PC-9 (cell line): ENCODE measurements at regions not wholly inside any gene's neighbourhood (a gene's known extent, or its start where the extent isn't known, plus 50 kb on each side); places are given as distances from the start of the nearest gene placed in this dataset.

Source experiments
- BruUV-seq: library from RNA; stranded (reverse); fragments of 400-500 nt; replicated peaks from 2 replicates; lab custom pipeline; 2021; lab: Mats Ljungman, UMichigan
- CTCF ChIA-PET: fragments of 300-600 bp; sonication (Branson Sonifier 250); formaldehyde crosslinking; loops from one replicate; lab custom pipeline; 2022; ENCODE audit warnings: antibody characterized with exemption; lab: Charles Lee
- POLR2A ChIA-PET: fragments of 300-600 bp; sonication (Branson Sonifier 250); formaldehyde crosslinking; loops from one replicate; lab custom pipeline; 2022; ENCODE audit warnings: antibody characterized with exemption; ENCODE audit not compliant: unreplicated experiment; lab: Charles Lee
- DNase-seq, 2 experiments: peaks; one replicate each; pipeline versions ENCODE4 v3.0.0 to v3.0.0-alpha.2; 2015 to 2022; ENCODE audit warnings: mixed read lengths in 1 of 2
- H2AFZ ChIP-seq: fragments of 200-600 bp; sonication (generic); 2 replicates; pipeline ENCODE4 v1.8.1; 2017; ENCODE audit warnings: antibody characterized with exemption
- H3F3A ChIP-seq: fragments of 200-600 bp; sonication (generic); 2 replicates; pipeline ENCODE4 v1.8.1; 2017; ENCODE audit warnings: antibody characterized with exemption, mild to moderate bottlenecking, low read depth; ENCODE audit not compliant: insufficient read depth
- H3K27ac ChIP-seq: fragments of 200-600 bp; sonication (generic); 2 replicates; pipeline ENCODE4 v1.6.1; 2016; ENCODE audit warnings: mixed run types
- H3K27me3 ChIP-seq: fragments of 200-600 bp; sonication (generic); 2 replicates; pipeline ENCODE4 v1.6.1; 2016; ENCODE audit warnings: low read depth, mixed run types; ENCODE audit not compliant: insufficient read depth
- H3K36me3 ChIP-seq: fragments of 200-600 bp; sonication (generic); 2 replicates; pipeline ENCODE4 v1.6.1; 2016; ENCODE audit warnings: low read depth, mixed run types
- H3K4me1 ChIP-seq: fragments of 200-600 bp; sonication (generic); replicated peaks from 2 replicates; pipeline ENCODE4 v1.6.1; 2016; ENCODE audit warnings: mixed run types; ENCODE audit not compliant: insufficient read depth
- H3K4me2 ChIP-seq: fragments of 200-600 bp; sonication (generic); 2 replicates; pipeline ENCODE4 v1.6.1; 2017; ENCODE audit warnings: mixed run types
- H3K4me3 ChIP-seq: fragments of 200-600 bp; sonication (generic); 2 replicates; pipeline ENCODE4 v1.6.1; 2016; ENCODE audit warnings: mixed run types
- H3K79me2 ChIP-seq: fragments of 200-600 bp; sonication (generic); 2 replicates; pipeline ENCODE4 v1.6.1; 2017; ENCODE audit warnings: low read depth, mixed run types
- H3K9me2 ChIP-seq: fragments of 200-600 bp; sonication (generic); 2 replicates; pipeline ENCODE4 v1.8.1; 2017; ENCODE audit warnings: mild to moderate bottlenecking; ENCODE audit not compliant: insufficient read depth
- H3K9me3 ChIP-seq: fragments of 200-600 bp; sonication (generic); 2 replicates; pipeline ENCODE4 v1.8.1; 2016; ENCODE audit warnings: low read depth; ENCODE audit not compliant: insufficient read depth
- H4K20me1 ChIP-seq: fragments of 200-600 bp; sonication (generic); 2 replicates; pipeline ENCODE4 v1.8.1; 2017; ENCODE audit not compliant: insufficient read depth
- CTCF ChIP-seq: fragments of 200-600 bp; sonication (generic); conservative IDR thresholded peaks from 2 replicates; pipeline ENCODE4 v1.6.1; 2017; ENCODE audit warnings: mixed run types, antibody characterized with exemption, mild to moderate bottlenecking, moderate library complexity
- EZH2 ChIP-seq: fragments of 200-600 bp; sonication (generic); IDR thresholded peaks from 2 replicates; pipeline ENCODE4 v1.8.0; 2017; ENCODE audit warnings: antibody characterized with exemption, low read depth
- intact Hi-C: fragments of 100-400 bp; cut with micrococcal nuclease; formaldehyde crosslinking; loops from one replicate; pipeline ENCODE4 v1.10.0; 2022; ENCODE audit not compliant: unreplicated experiment

DNA sequence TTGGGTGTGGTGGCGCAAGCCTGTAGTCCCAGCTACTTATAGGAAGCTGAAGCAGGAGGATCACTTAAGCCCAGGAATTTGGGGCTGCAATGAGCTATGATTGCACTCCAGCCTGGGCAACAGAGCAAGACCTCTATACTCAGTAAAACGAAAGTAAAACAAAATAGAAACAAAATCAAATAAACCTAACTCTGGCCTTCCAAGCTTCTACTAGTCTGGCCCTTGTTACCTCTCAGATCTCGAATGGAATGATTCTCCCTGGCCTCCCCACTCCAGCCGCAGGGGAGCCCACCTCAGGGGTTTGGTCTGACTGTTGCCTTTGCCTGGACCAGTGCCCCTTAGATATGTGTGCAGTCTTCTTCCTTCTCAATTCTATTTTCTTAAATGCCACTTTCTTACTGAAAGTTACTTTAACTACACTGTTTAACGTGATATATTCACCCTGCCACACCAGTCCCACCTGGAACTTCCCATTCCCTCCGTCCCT lies 160.0 kb upstream of the GCFC2 start:
- Histone ChIP-seq H3K79me2 (no peaks in the 10 kb centered on the region), H4K20me1 (no peaks in the 10 kb centered on the region), H3K4me2 (no peak overlapping the region), H3K4me1 (no peaks in the 10 kb centered on the region), H3K9me3 (no peaks in the 10 kb centered on the region), H3K27ac (no peak overlapping the region), H3F3A (no peaks in the 10 kb centered on the region), H3K4me3 (no peak overlapping the region), H3K27me3 (peaks cover 60% of the 10 kb centered on the region), H3K36me3 (no peaks in the 10 kb centered on the region), H2AFZ (no peak overlapping the region), H3K9me2 (no peaks in the 10 kb centered on the region)
- no peak for DNase-seq
- POLR2A ChIA-PET: no interaction called here
- TF ChIP-seq CTCF (no peak), EZH2 (no peak)
- intact Hi-C loops: no loop called here
- CTCF ChIA-PET: no interaction called here
- no TSS peak for BruUV-seq

DNA sequence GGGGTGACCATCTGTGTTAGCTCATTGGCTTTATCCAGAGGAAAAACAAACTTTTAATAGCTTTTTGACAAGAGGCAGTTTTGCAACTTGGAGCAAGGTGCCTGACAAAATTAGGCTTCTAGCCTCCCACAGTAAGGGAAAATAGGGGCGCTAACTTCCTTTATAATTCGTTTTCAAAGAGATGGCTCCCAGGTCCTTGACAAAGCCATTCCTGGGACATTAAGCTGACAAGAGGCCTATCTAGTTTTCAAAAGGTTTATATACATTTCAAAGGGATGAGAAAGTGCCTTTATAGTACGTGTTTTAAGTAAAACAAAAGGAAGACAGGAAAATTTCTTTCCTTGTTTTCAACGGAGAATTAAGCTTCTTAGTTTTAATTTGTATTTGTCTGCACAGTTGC lies 159.4 kb upstream of the GCFC2 start:
- Histone ChIP-seq H3K27ac (no peak overlapping the region), H3K36me3 (no peaks in the 10 kb centered on the region), H3K4me2 (no peak overlapping the region), H3K9me2 (no peaks in the 10 kb centered on the region), H2AFZ (no peak overlapping the region), H3K4me3 (no peak overlapping the region), H4K20me1 (no peaks in the 10 kb centered on the region), H3K79me2 (no peaks in the 10 kb centered on the region), H3K27me3 (peaks cover 55% of the 10 kb centered on the region), H3K4me1 (no peaks in the 10 kb centered on the region), H3K9me3 (no peaks in the 10 kb centered on the region), H3F3A (no peaks in the 10 kb centered on the region)
- TF ChIP-seq CTCF: no peak
- TF ChIP-seq EZH2: no peak
- intact Hi-C loops: no loop called here
- no peak for DNase-seq
- BruUV-seq: no TSS peak
- ChIA-PET POLR2A (no interaction called here), CTCF (no interaction called here)

GRCh38 chr2:75865702-75866101 lies 155.0 kb upstream of the GCFC2 start:
- no peaks in the 10 kb centered on the region for H3K36me3 ChIP-seq
- intact Hi-C loops: no loop called here
- ChIA-PET CTCF (no interaction called here), POLR2A (no interaction called here)
- no peaks in the 10 kb centered on the region for H4K20me1 ChIP-seq
- no peaks in the 10 kb centered on the region for H3K9me3 ChIP-seq
- H3F3A ChIP-seq: no peaks in the 10 kb centered on the region
- no peaks in the 10 kb centered on the region for H3K9me2 ChIP-seq
- no peak overlapping the region for H3K4me2 ChIP-seq
- H3K27ac ChIP-seq: no peak overlapping the region
- no peaks in the 10 kb centered on the region for H3K79me2 ChIP-seq
- TF ChIP-seq CTCF (no peak), EZH2 (no peak)
- H3K27me3 ChIP-seq: peaks cover 15% of the 10 kb centered on the region
- no peak for DNase-seq
- H3K4me3 ChIP-seq: no peak overlapping the region
- H3K4me1 ChIP-seq: no peaks in the 10 kb centered on the region
- no peak overlapping the region for H2AFZ ChIP-seq
- BruUV-seq: no TSS peak
